Gastroesophageal sphincter (tissue), 4 donors: ENCODE measurements at regions not wholly inside any gene's neighbourhood (a gene's known extent, or its start where the extent isn't known, plus 50 kb on each side); places are given as distances from the start of the nearest gene placed in this dataset.

Experiments used
- ATAC-seq: fragments of 150-250 bp; one replicate; pipeline ENCODE4 v1.9.1; 2016; ENCODE audit warnings: mild to moderate bottlenecking, moderate library complexity
- H3K27ac ChIP-seq, 4 donors: fragments of 200-600 bp; sonication (generic) in 3 of 4; 1 replicate in 3 of 4; 2 replicates in 1 of 4; pipeline ENCODE4 v1.5.1; 2016 to 2019
- H3K27me3 ChIP-seq: fragments of 200-600 bp; sonication (generic); one replicate; pipeline ENCODE4 v1.5.1; 2019
- H3K36me3 ChIP-seq, 2 donors: fragments of 200-600 bp; sonication (generic); one replicate each; pipeline ENCODE4 v1.5.1; 2019; ENCODE audit warnings: control low read depth in 1 of 2
- H3K4me1 ChIP-seq, 3 donors: fragments of 200-600 bp; sonication (generic); 1 replicate in 2 of 3; 2 replicates in 1 of 3; pipeline ENCODE4 v1.5.1; 2016 to 2019; ENCODE audit warnings: control low read depth in 2 of 3
- H3K4me3 ChIP-seq, 2 donors: fragments of 200-600 bp; sonication (generic); one replicate each; pipeline ENCODE4 v1.5.1; 2019; ENCODE audit warnings: mild to moderate bottlenecking in 1 of 2, moderate library complexity in 1 of 2
- H3K9me3 ChIP-seq, 3 donors: fragments of 200-600 bp; sonication (generic); one replicate each; pipeline ENCODE4 v1.5.1; 2017 to 2019; ENCODE audit warnings: control low read depth in 2 of 3
- CTCF ChIP-seq, 4 experiments: fragments of 200-600 bp in 2 of 4; fragments of 450-650 bp in 2 of 4; sonication (generic) in 1 of 4; IDR thresholded peaks; one replicate each; pipeline ENCODE4 v1.5.1; 2017 to 2019; ENCODE audit warnings: antibody characterized with exemption in 4 of 4, mild to moderate bottlenecking in 2 of 4, moderate library complexity in 2 of 4
- EP300 ChIP-seq: sonication (generic); formaldehyde crosslinking; IDR thresholded peaks from one replicate; pipeline ENCODE4 v1.6.1; 2017; ENCODE audit warnings: antibody characterized with exemption, mild to moderate bottlenecking
- POLR2A ChIP-seq, 2 donors: fragments of 450-650 bp; IDR thresholded peaks; one replicate each; pipeline ENCODE4 v1.6.1; 2017; ENCODE audit warnings: antibody characterized with exemption in 2 of 2, mild to moderate bottlenecking in 2 of 2, moderate library complexity in 1 of 2
- POLR2AphosphoS5 ChIP-seq: sonication (generic); formaldehyde crosslinking; IDR thresholded peaks from one replicate; pipeline ENCODE4 v1.6.1; 2017; ENCODE audit warnings: antibody characterized with exemption
- WGBS, 2 donors: methylation state at CpG; one replicate each; pipeline ENCODE4 v1.1.5; 2018; ENCODE audit warnings: low coverage in 1 of 2; 5-methylcytosine and 5-hydroxymethylcytosine counted together

- TF ChIP-seq POLR2AphosphoS5 (no peak), CTCF (IDR thresholded peaks at IDR 0.05) (no peak), POLR2A (IDR thresholded peaks at IDR 0.05) (no peak), EP300 (no peak)
- H3K27me3 ChIP-seq, result no peaks in the 10 kb centered on the region
- ATAC-seq, result no peak
- H3K36me3 ChIP-seq, result no peaks in the 10 kb centered on the region
- H3K4me1 ChIP-seq, result peaks cover 0 to 8% (median 0%) of the 10 kb centered on the region in 3 donors
- H3K27ac ChIP-seq, result no peak overlapping the region
- H3K9me3 ChIP-seq, result no peaks in the 10 kb centered on the region
- no peak overlapping the region for H3K4me3 ChIP-seq
Measured at GRCh38 chr7:81468526-81468925, 301.3 kb downstream of the HGF start.

GRCh38 chr7:81467964-81468363 is 301.9 kb downstream of the HGF start:
- Histone ChIP-seq H3K27me3 (no peaks in the 10 kb centered on the region), H3K27ac (no peak overlapping the region), H3K36me3 (no peaks in the 10 kb centered on the region), H3K4me3 (no peak overlapping the region), H3K4me1 (peaks cover 0 to 8% (median 0%) of the 10 kb centered on the region in 3 donors), H3K9me3 (no peaks in the 10 kb centered on the region)
- WGBS, 2 donors, result 95 to 100% methylated on average over 1 to 2 of the region's 4 CpGs
- no peak for ATAC-seq
- no peak for TF ChIP-seq EP300
- TF ChIP-seq POLR2AphosphoS5, result no peak
- TF ChIP-seq POLR2A (IDR thresholded peaks at IDR 0.05), result no peak
- no peak for TF ChIP-seq CTCF (IDR thresholded peaks at IDR 0.05)

- 69 to 88% methylated on average over 1 of the region's 1 CpG for WGBS, 2 donors
- no peaks in the 10 kb centered on the region for H3K4me1 ChIP-seq
- no peaks in the 10 kb centered on the region for H3K27me3 ChIP-seq
- TF ChIP-seq POLR2AphosphoS5 (no peak), CTCF (IDR thresholded peaks at IDR 0.05) (no peak), POLR2A (IDR thresholded peaks at IDR 0.05) (no peak), EP300 (no peak)
- ATAC-seq, result no peak
- no peak overlapping the region for H3K4me3 ChIP-seq
- no peaks in the 10 kb centered on the region for H3K36me3 ChIP-seq
- H3K27ac ChIP-seq, result no peak overlapping the region
- no peaks in the 10 kb centered on the region for H3K9me3 ChIP-seq
Measured at GRCh38 chr7:81462672-81463071, 307.2 kb downstream of the HGF start.

GRCh38 chr7:81460250-81461045 is 309.4 kb downstream of the HGF start:
- Histone ChIP-seq H3K27ac (no peak overlapping the region), H3K9me3 (no peaks in the 10 kb centered on the region), H3K36me3 (no peaks in the 10 kb centered on the region), H3K27me3 (no peaks in the 10 kb centered on the region), H3K4me3 (no peak overlapping the region), H3K4me1 (no peaks in the 10 kb centered on the region)
- TF ChIP-seq EP300 (no peak), POLR2A (IDR thresholded peaks at IDR 0.05) (no peak), POLR2AphosphoS5 (no peak), CTCF (IDR thresholded peaks at IDR 0.05) (no peak)
- no peak for ATAC-seq
- 26 to 70% methylated on average over 1 of the region's 1 CpG for WGBS, 2 donors

- no peaks in the 10 kb centered on the region for H3K27me3 ChIP-seq
- ATAC-seq, result no peak
- 100% methylated on average over 1 to 2 of the region's 2 CpGs for WGBS, 2 donors
Measured at GRCh38 chr7:81459485-81459884, 310.4 kb downstream of the HGF start.

More at GRCh38 chr7:81459485-81459884, 310.4 kb downstream of the HGF start:
- no peaks in the 10 kb centered on the region for H3K9me3 ChIP-seq
- H3K27ac ChIP-seq, result no peak overlapping the region
- H3K36me3 ChIP-seq, result no peaks in the 10 kb centered on the region
- no peak for TF ChIP-seq EP300
- no peak for TF ChIP-seq POLR2A (IDR thresholded peaks at IDR 0.05)
- TF ChIP-seq POLR2AphosphoS5, result no peak
- TF ChIP-seq CTCF (IDR thresholded peaks at IDR 0.05), result no peak
- no peak overlapping the region for H3K4me3 ChIP-seq
- no peaks in the 10 kb centered on the region for H3K4me1 ChIP-seq
